ENCODE measurements at regions not wholly inside any gene's neighbourhood (a gene's known extent, or its start where the extent isn't known, plus 50 kb on each side); places are given as distances from the start of the nearest gene placed in this dataset.
"Not testable (repeated sequence)": the region's sequence is repeated elsewhere in the genome, so short reads cannot be mapped to it uniquely, and the experiment has no call there.

DNA sequence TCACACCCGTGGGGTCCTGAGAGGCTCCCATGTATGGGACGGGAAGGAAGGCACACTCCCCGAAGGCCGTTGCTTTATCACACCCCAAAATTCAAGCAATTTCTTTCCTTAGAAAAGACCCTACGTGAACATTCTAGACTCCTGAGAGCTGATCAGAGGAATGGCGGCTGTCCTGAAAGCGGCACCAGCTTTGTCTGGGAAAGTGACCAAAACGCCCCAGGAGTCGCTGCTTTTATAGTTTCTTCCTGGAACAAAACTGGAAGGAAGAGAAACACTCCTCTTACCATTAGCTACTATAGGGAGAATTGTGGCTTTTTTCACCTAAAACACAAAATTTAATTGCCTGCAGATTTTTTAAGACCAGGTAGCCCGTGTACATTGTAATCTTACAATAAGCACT is 261.8 kb upstream of the RNF32 start:
- no peak for DNase-seq

DNA sequence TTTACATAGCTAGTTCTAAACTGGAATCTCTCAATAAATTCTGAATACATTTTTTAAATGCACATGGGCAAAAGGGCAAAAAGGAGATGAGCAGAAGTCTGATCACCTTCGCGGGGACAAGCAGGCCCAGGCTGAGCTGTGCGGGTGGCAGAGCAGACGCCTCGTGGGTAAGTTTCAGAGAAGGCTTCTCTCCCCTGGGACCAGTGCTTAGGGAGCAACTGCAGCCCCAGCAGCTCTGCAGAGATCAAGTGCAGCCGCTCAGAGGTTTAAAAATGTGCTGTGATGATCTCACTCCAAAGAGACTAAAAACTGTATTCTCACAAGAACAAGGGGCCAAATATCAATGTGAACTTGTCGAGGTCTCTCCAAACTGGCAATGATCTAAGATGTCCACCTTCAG is 264.3 kb upstream of the RNF32 start:
- no peak for DNase-seq

DNA sequence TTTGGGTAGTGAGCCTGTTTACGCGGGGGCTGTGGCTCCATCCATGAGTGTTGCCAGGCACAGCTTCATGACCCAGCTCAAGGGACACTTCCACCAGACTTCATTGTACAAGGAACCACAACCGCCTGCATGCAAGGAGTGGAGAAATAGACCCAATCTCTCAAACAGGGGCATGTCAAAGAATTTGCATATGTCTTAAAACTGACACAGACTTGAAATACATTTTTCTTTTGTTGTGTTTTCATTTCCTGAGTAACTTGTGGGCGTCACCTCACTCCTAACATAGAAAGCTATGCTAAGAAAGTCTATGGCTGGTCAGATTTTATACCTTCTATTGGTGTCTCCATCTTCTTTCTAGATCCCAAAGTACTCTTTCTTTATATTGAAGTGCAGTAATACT is 266.2 kb upstream of the RNF32 start:
- DNase-seq: no peak

DNA sequence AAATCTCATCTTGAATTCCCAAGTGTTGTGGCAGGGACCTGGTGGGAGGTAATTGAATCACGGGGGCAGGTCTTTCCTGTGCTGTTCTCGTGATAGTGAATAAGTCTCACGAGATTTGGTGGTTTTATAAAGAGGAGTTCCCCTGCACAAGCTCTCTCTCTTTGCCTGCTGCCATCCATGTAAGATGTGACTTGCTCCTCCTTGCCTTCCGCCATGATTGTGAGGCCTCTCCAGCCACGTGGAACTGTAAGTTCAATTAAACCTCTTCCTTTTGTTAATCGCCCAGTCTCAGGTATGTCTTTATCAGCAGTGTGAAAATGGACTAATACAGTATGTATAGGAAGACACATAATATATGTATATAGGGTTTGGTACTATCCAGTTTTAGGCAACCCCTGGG is 270.6 kb upstream of the RNF32 start:
- not testable (repeated sequence) for DNase-seq

DNA sequence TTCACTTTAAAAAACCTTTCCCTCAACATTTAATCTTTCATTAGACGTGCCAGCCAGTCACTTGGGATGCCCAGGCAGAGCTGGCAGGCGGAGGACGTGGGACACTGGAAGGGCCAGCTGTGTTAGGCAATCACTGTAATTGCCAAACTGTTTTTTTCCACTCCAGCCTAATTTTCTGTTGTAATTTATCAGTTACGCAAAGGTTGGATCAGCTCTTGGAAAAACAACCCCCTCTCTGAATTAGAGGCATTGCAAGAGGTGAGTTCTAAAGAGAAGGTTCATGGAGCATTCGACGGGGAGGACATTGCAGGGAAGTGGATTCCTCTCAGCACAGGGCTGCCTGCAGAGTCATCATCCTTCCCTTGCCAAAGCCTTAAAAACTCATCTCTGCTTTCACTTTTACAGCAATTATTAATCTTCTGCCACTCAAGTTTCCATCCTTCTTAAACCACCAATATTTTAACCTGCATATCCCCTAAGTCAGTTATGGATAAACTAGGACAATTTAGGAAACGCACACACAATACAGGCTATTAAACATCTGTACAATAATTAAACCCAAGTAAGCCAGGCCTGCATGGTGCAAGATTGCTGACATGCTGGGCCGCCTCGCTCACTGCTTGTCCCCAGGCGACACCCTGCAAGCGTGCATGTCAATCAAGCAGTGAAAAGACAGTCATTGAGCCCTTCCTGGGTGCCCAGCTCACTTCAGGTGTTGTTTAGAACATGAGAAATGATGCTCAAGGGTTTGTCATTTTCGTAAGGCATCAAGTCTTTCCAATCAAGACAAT is 272.3 kb upstream of the RNF32 start:
- DNase-seq: no peak

DNA sequence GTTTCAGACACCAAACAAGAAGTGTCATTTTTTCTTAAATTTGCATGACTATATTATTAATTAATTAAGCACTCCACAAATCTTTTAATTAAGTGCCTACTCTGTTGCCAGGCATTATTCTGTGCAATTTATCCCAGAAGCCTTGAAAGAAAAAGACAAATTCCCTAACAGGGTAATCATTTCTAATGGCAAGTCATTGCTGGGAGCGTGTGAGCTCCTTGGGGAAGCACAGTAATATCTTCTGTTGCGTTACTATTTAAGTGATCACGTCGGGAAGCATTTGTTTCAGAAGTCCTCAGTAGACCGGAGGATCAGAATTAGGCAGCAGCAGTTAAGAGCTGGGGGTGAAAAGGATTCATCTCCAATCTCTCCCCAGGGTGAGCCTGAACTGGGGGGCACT is 276.8 kb upstream of the RNF32 start:
- DNase-seq: no peak

DNA sequence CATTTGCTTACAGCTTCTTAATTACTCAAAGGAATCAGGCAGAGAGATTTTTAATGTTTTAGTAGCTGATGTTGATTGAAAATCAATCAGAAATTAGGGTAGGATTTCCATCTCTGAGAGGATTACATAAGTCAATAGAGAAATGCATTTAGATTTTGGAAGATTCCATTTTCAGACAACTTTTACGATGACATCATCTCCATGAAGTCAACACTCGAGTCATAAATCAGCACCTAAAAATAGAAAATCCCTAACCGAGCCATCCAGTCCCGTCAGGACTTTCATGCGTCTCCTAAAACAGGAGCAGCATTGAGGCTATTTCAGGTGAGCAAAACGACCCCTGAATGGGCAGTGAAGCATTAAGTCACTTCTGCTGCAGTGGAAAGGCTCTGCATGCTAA is 279.7 kb upstream of the RNF32 start:
- DNase-seq: no peak

DNA sequence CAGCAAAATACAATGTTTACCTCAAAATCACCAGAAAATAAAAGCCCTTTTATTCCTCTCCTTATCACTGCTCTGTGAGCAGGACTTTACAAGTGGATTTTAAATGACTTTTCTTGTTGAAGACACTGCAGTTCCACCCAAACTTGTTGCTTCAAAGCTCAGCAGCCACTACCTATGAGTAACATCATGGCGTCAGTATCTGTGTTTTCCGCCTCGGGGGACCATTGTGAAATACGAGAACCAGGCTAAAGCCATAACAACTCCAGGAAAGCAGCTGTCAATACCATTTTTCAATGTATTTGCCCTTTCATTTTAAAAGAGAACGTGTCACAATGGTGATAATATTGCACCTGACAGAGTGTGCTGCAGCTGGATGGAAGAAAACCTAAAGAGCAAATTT is 284.0 kb upstream of the RNF32 start:
- DNase-seq: no peak

DNA sequence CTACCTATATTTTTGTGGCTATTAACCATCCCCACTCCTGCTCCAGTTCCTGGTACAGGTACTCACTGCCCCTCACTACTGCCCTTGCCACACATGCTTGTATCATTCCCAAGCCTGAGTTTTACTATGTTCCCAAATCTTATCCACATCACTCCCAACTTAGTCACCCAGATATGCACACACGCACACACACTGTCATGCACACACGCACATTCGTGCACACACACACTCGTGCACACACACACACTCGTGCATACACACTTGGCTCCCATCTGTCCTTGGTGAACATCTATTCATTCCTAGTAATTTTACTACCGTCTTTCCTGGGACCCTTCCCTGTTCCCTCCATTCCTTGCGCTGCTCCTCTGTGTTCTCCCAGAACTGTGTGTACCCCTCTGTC is 287.2 kb upstream of the RNF32 start:
- no peak for DNase-seq

DNA sequence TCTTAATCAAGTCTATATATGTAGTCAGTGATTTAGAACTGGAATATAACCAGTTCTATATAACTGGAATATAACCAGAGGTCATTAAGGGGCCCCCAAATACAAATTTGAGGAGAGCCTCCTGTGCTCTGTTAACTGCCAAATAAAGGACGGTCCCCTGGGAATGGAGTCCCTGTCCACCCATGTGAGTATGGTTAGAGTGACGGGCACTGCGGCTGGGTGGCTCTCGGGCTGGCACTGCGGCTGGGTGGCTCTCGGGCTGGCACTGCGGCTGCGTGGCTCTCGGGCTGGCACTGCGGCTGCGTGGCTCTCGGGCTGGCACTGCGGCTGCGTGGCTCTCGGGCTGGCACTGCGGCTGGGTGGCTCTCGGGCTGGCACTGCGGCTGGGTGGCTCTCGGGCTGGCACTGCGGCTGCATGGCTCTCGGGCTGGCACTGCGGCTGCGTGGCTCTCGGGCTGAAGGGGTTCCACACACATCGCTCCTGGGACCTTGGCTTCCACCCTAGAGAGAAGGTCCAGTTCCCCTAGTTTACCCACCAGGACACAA is 292.8 kb upstream of the RNF32 start:
- not testable (repeated sequence) for DNase-seq

DNA sequence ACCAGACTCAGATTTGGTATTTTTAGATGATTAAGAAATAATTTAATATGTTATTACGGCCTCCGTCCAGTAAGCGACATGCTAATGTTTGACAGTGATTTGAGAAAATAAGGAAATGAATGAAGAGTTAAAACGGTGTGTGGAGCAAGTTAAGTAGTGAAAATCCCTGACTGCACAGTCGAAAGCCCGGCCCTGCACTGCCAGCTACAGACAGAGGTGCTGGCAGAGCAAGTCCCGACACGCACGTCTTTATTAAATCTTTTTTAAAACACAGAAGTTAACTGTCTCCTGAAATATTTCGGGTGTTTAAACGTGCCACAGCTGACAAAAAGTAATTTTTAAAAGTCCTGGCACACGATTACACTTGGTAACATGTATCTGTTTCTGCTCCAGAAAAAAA is 293.4 kb upstream of the RNF32 start:
- DNase-seq: no peak

DNA sequence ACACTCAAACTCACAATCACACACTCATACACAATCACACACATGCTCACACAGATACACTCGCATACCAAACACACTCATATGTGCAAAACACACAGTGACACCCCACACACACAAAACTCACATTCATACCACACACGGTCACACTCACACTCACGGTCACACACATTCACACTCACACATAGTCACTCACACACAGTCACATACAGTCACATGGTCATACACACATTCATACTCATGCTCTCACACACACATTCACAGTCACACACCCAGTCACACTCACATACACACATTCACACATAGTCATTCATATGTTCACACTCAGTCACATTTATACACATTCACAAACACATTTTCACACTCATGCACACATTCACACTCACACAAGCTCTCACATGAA is 296.0 kb upstream of the RNF32 start:
- DNase-seq: no peak

DNA sequence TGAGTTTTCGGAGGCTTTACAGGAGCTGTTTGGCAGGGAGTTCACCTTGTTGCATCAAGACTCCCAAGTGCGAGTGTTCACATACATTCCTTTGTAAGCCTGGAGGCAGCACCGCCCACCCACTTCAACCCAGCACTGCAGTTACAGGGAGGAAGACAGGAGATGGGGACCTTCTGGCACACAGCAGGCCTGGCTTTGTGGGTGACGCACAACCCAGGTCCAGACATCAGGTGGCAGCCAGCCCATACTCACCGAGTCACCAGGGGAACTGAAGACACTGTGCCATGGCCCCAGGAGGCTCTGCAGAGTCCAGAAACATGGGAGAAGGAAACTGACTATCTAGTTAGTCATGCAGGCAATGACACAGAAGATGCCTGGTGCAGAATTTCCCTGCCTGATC is 305.9 kb upstream of the RNF32 start:
- no peak for DNase-seq

DNA sequence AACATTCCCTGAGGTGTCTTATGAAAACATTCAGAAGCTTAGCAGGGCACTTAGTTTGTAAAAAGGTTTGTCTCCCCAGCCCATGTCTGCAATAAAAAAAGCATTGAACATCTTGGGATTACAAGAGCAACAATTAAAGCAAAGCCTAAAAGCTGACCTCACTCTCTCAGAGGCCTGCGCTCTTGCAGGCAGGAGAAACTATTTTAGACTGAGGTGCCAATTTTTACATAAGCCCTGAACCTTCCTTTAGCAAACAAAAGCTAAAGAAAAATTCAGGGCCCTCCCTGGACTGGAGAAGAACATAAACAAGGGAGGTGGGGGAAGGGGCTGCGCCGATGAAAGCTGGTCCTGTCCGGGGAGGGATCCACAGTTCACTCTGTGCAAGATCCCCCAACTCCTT is 312.7 kb upstream of the RNF32 start:
- no peak for DNase-seq

DNA sequence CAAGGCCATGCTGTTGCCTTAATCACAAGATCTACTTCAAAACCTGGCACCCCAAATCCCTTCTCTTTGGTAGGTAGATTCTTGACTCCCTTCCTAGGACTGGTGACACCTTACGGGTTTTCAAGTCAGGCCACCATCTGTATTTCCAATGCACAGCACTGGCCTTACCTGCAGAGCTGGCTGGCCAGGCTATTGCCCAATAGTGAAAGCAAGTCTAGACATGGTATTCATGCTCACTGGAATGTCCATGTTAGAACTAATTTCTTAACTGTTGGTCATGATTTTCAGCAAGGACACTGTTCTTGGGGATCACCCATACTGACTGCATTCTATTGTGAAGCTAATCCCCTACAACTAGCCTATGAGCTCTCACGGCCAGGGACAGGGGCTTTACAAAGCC is 313.1 kb upstream of the RNF32 start:
- no peak for DNase-seq

DNA sequence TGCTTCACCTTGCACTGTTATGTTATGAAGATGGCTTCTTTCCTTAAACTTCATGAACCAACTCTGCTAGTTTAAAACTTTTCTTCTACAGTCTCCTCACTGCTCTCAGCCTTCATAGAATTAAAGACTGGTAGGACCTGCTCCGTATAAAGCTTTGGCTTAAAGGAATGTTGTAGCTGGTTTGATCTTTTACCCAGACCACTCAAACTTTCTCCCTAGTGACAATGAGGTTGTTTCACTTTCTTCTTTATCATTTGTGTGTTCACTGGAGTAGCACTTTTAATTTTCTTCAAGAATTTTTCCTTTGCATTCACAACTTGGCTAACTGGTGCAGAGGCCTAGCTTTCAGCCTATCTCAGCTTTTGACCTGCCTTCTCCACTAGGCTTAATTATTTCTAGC is 316.4 kb upstream of the RNF32 start:
- no peak for DNase-seq

DNA sequence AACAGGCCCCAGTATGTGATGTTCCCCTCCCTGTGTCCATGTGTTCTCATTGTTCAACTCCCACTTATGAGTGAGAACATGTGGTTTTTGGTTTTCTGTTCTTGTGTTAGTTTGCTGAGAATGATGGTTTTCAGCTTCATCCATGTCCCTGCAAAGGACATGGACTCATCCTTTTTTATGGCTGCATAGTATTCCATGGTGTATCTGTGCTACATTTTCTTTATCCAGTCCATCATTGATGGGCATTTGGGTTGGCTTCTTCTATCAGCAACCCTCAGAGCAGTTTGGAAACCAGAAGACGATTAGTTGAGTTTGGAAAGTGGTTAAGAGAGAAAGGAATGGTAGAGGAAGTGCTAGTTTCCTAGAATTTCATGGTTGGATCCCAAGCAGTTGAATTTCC is 319.1 kb upstream of the RNF32 start:
- DNase-seq: not testable (repeated sequence)

DNA sequence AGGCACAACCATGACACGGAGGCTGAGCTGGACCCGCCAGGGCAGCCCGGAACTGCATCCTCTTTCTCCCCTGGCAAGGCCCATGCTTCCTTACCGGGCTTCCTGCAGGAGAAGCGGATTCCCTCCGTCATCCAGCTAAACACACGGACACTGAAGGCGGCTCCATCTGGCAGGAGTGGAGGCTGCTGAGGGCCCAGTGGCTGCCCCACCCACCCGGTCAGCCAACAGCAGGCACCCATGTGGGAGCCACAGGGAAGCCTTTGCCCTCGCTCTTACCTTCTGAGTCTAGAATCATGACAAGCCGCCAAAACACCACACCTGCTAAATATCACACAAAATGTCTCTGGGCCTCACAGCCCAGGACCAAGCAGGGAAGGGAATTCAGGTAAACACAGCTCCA is 321.6 kb upstream of the RNF32 start:
- no peak for DNase-seq

DNA sequence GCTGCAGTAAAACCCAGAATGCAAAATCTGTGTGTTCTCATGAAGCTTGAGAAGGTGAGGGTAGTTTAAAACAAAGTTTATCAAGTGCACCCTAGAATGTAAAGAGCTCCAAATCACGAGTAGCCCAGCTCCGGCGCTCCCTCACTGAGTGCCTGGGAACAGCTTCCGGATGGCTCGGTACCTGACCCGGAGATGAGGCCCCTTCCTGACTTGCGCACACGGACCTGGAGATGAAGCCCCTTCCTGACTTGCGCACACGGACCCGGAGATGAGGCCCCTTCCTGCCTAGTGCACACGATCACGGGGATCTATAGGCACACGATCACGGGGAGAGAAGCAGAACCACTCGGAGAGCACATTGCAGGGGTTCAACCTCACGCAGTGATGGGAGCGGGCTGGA is 322.1 kb upstream of the RNF32 start:
- no peak for DNase-seq

DNA sequence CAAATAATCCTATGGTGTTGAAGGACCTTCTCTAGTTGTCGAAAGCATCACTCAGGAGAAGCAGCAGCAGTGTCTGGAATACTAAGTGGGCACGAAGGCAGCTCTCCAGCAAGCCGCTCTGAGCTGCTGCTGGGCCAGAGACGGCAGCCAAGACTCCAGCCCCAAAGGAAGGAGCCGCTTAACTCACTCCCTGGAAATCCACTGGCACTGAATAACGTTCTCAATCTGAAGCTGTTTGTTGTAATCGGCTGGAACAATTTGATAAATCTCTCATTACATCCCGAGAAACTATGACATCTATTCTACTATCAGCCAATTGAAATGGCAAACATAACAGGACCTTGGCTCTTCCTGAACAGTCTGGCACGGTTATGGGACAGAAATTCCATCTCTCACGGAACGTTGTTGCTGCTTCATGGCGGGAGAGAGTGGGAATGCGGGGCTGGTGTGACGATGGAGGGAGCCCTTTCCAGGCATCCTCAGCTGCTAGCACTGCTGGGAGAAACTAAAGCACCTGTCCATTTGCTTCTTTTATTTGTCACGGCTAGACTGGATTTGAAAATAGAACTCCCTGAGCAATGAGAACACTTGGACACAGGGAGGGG is 331.5 kb upstream of the RNF32 start:
- no peak for DNase-seq

DNA sequence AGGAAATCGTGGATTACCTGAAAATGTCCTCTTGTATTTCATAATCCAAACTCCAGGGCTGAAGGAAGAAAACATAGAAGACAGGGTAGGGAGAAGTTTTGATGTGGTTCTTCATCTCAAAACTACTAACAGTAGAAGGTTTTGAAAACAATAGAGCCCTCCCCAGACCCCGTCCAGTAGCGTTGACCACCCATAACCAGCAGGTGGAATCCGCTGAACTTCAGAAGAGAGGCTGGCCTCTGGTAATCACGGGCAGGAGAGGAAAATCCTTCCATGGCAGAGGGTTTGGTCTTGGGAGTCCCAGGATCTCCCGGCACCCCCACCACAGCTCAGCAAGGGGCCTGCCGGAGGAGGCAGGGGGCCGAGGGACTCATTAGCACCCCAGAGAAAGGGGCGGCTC is 333.4 kb upstream of the RNF32 start:
- DNase-seq: no peak

DNA sequence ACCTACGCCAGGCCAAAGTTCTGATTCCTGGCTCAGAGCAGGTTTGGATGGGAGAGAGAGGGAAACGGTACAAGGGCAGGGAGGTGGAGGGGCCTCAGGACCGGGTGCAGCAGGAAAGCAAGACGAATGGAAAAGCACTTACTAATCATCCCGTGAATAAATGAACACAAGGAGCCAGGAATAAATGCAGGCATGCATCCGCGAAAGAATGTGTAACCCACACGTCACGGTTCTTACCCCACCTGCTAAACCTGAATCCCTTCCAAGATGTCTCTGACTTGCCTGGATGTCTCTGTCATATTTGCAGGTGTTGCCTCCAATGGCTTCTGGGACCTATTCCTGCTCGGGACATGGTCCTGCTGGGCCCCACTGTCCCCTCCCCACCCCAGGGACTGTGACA is 335.2 kb upstream of the RNF32 start:
- DNase-seq: no peak

DNA sequence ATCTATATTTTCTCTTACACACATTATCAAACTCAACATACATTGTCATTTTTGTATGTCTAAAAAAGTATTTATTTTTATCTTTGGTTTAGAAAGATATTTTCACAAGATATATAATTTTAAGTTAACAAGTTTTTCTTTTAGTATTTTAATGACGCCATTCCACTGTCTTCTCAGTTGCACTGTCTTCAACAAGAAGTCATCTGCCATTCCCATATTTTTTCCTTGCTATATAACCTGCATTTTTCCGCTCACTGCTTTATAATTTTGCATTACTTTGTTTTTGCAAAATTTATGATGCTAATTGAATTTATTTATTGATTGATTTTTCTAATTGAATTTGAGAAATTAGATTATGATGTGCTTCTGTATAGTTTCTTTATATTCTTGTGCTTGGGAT is 357.8 kb upstream of the RNF32 start:
- DNase-seq: no peak

DNA sequence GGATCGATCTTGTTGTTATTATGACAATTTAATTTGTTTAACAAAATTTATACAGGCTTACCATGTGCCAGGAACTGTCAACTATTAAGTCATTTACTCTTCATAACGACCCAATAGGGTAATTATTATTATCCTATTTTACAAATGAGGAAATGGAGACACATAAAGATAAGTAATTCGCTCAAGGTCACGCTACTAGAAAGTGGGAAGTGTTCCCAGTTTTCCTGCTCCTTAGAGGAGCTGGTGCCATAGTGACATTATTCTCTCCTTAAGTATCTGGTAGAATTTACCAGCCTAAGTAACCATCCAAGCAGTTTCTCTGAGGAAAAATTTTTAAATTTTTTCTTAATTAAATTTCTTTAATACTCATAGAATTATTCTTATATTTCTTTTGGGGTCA is 360.9 kb upstream of the RNF32 start:
- DNase-seq: no peak

DNA sequence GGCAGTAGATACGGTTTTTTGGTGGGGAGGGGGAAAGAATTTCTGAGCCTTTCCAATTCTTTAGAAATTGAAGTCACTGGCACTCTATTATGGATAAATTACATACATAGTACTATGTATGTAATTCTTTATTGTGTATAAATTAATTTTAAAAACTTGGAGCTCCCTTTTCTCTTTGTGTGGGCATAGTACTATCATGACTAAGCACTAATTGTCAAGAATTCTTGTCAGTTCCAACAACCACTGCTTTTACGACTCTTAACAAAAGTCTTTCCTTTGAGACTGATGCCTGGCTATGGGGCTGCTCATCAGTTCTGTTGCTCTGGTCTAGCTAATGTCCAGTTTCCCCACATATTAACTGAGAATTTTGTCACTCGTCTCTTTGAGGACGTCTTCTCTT is 365.3 kb upstream of the RNF32 start:
- no peak for DNase-seq

Measured in NCI-H1417 treated with DMSO at 0.1 percent for 48 hours (cell line).